CD14-positive monocyte (primary cell): ENCODE measurements at regions not wholly inside any gene's neighbourhood (a gene's known extent, or its start where the extent isn't known, plus 50 kb on each side); places are given as distances from the start of the nearest gene placed in this dataset.

ENCODE experiments used
- DNase-seq, 3 donors: peaks; one replicate each; pipeline ENCODE4 v3.0.0-alpha.2; 2011 to 2022
- H2AFZ ChIP-seq: 2 replicates; pipeline ENCODE4 v1.6.0; 2012; ENCODE audit warnings: mild to moderate bottlenecking, low read depth, low read length, inconsistent platforms; ENCODE audit not compliant: insufficient read depth, poor library complexity, severe bottlenecking
- H3K27ac ChIP-seq, 2 donors: 1 replicate in 1 of 2; 2 replicates in 1 of 2; pipeline ENCODE4 v1.5.1; 2012 to 2013; ENCODE audit warnings: low read length in 2 of 2, control low read depth in 1 of 2, inconsistent platforms in 1 of 2, low read depth in 1 of 2, mild to moderate bottlenecking in 1 of 2
- H3K27me3 ChIP-seq, 2 donors: one replicate each; pipeline versions ENCODE4 v1.6.0 to v1.6.1; 2011 to 2013; ENCODE audit warnings: low read length in 2 of 2; ENCODE audit not compliant: control insufficient read depth in 2 of 2, insufficient read depth in 2 of 2
- H3K36me3 ChIP-seq, 2 donors: replicated peaks in 1 of 2; 1 replicate in 1 of 2; 2 replicates in 1 of 2; pipeline versions ENCODE4 v1.5.1 to v1.6.1; 2012 to 2013; ENCODE audit warnings: low read length in 2 of 2, control low read depth in 1 of 2, inconsistent platforms in 1 of 2, mild to moderate bottlenecking in 1 of 2; ENCODE audit not compliant: insufficient read depth in 2 of 2, control insufficient read depth in 1 of 2
- H3K4me1 ChIP-seq, 2 donors: 1 replicate in 1 of 2; 2 replicates in 1 of 2; pipeline versions ENCODE4 v1.5.1 to v1.6.1; 2012 to 2013; ENCODE audit warnings: low read length in 2 of 2, control low read depth in 1 of 2, inconsistent platforms in 1 of 2, mild to moderate bottlenecking in 1 of 2, moderate library complexity in 1 of 2; ENCODE audit not compliant: insufficient read depth in 2 of 2, control insufficient read depth in 1 of 2
- H3K4me2 ChIP-seq: replicated peaks from 2 replicates; pipeline ENCODE3; 2012; ENCODE audit warnings: low read length, moderate library complexity, mild to moderate bottlenecking; ENCODE audit not compliant: poor library complexity, severe bottlenecking; ENCODE audit errors: extremely low read depth
- H3K4me3 ChIP-seq, 3 experiments: fragments of 200-600 bp in 1 of 3; sonication (generic) in 1 of 3; replicated peaks in 1 of 3; 1 replicate in 2 of 3; 2 replicates in 1 of 3; pipeline ENCODE4 v1.5.1; 2011 to 2013; ENCODE audit warnings: low read length in 3 of 3, mild to moderate bottlenecking in 3 of 3, control low read depth in 2 of 3, low read depth in 2 of 3, inconsistent platforms in 1 of 3, moderate library complexity in 1 of 3
- H3K79me2 ChIP-seq: 2 replicates; pipeline ENCODE4 v1.6.0; 2012; ENCODE audit warnings: mild to moderate bottlenecking, control low read depth, inconsistent platforms, low read length, moderate library complexity; ENCODE audit not compliant: insufficient read depth
- H3K9ac ChIP-seq: 2 replicates; pipeline ENCODE4 v1.6.0; 2017; ENCODE audit warnings: low read length, mild to moderate bottlenecking; ENCODE audit not compliant: insufficient read depth, poor library complexity, severe bottlenecking
- H3K9me3 ChIP-seq, 2 donors: replicated peaks in 1 of 2; 1 replicate in 1 of 2; 2 replicates in 1 of 2; pipeline versions ENCODE4 v1.5.1 to v1.6.1; 2012 to 2013; ENCODE audit warnings: low read length in 2 of 2, control low read depth in 1 of 2; ENCODE audit not compliant: control insufficient read depth in 1 of 2, insufficient read depth in 1 of 2
- H4K20me1 ChIP-seq: 2 replicates; pipeline ENCODE4 v1.6.0; 2012; ENCODE audit warnings: mild to moderate bottlenecking, low read length, control low read depth, moderate library complexity; ENCODE audit not compliant: insufficient read depth
- H3K27ac Mint-ChIP-seq, 7 donors: one replicate each; pipeline ENCODE4 v1.8.0; 2020; ENCODE audit warnings: mild to moderate bottlenecking in 7 of 7, mixed read lengths in 7 of 7, moderate library complexity in 6 of 7, inconsistent platforms in 2 of 7
- H3K27me3 Mint-ChIP-seq, 3 donors: one replicate each; pipeline ENCODE4 v1.8.0; 2021 to 2022; ENCODE audit warnings: low read depth in 3 of 3, mild to moderate bottlenecking in 3 of 3, mixed read lengths in 3 of 3, moderate library complexity in 3 of 3, inconsistent platforms in 1 of 3
- H3K36me3 Mint-ChIP-seq, 2 donors: one replicate each; pipeline ENCODE4 v1.8.0; 2020; ENCODE audit warnings: mixed read lengths in 2 of 2, inconsistent platforms in 1 of 2, mild to moderate bottlenecking in 1 of 2
- H3K4me1 Mint-ChIP-seq: one replicate; pipeline ENCODE4 v1.8.0; 2020; ENCODE audit warnings: mild to moderate bottlenecking, mixed read lengths
- H3K4me3 Mint-ChIP-seq, 2 donors: one replicate each; pipeline ENCODE4 v1.8.0; 2020; ENCODE audit warnings: mild to moderate bottlenecking in 2 of 2, mixed read lengths in 2 of 2, moderate library complexity in 1 of 2
- H3K9me3 Mint-ChIP-seq, 7 donors: one replicate each; pipeline ENCODE4 v1.8.0; 2020 to 2022; ENCODE audit warnings: mixed read lengths in 7 of 7, mild to moderate bottlenecking in 6 of 7, moderate library complexity in 6 of 7, inconsistent platforms in 2 of 7
- CTCF ChIP-seq: fragments of 200-600 bp; IDR thresholded peaks from one replicate; pipeline ENCODE4 v1.8.0; 2022; ENCODE audit warnings: antibody characterized with exemption, mild to moderate bottlenecking
- WGBS: methylation state at CpG from one replicate; pipeline ENCODE4 v1.1.5; 2013; ENCODE audit warnings: missing lambda C conversion rate; ENCODE audit not compliant: insufficient coverage; 5-methylcytosine and 5-hydroxymethylcytosine counted together
- intact Hi-C, 2 donors: fragments of 100-400 bp; cut with micrococcal nuclease; formaldehyde crosslinking; loops; one replicate each; pipeline versions ENCODE4 v1.15.0 to v1.15.1; 2023

- Mint-ChIP-seq H3K36me3 (no peaks in the 10 kb centered on the region), H3K27ac (no peak overlapping the region), H3K4me3 (no peak overlapping the region), H3K4me1 (no peaks in the 10 kb centered on the region), H3K27me3 (peaks cover 0 to 3% (median 2%) of the 10 kb centered on the region in 3 donors), H3K9me3 (peaks cover 0 to 11% (median 5%) of the 10 kb centered on the region in 7 donors)
- H4K20me1 ChIP-seq = no peaks in the 10 kb centered on the region
- no peak overlapping the region for H3K27ac ChIP-seq
- no peak overlapping the region for H3K4me2 ChIP-seq
- no peak overlapping the region for H3K9ac ChIP-seq
- H3K9me3 ChIP-seq = no peaks in the 10 kb centered on the region
- no peak for DNase-seq
- no peak for TF ChIP-seq CTCF
- no peak overlapping the region for H2AFZ ChIP-seq
- no peaks in the 10 kb centered on the region for H3K36me3 ChIP-seq
- H3K4me1 ChIP-seq = no peaks in the 10 kb centered on the region
- H3K79me2 ChIP-seq = no peaks in the 10 kb centered on the region
- intact Hi-C loops = no loop called here
- no peaks in the 10 kb centered on the region for H3K27me3 ChIP-seq
- WGBS = no CpG with 5 or more reads among the region's 1 CpG
- H3K4me3 ChIP-seq = no peak overlapping the region
Measured at GRCh38 chr16:77068402-77068801, 122.6 kb upstream of the MON1B start.

- Mint-ChIP-seq H3K36me3 (no peaks in the 10 kb centered on the region), H3K27me3 (peaks cover 0 to 3% (median 2%) of the 10 kb centered on the region in 3 donors), H3K4me3 (no peak overlapping the region), H3K27ac (no peak overlapping the region), H3K4me1 (no peaks in the 10 kb centered on the region), H3K9me3 (peaks cover 0 to 11% (median 5%) of the 10 kb centered on the region in 7 donors)
- TF ChIP-seq CTCF = no peak
- Histone ChIP-seq H4K20me1 (no peaks in the 10 kb centered on the region), H3K4me2 (no peak overlapping the region), H3K27me3 (no peaks in the 10 kb centered on the region), H3K79me2 (no peaks in the 10 kb centered on the region), H3K4me3 (no peak overlapping the region), H3K27ac (no peak overlapping the region), H3K4me1 (no peaks in the 10 kb centered on the region), H3K9ac (no peak overlapping the region), H3K36me3 (no peaks in the 10 kb centered on the region), H3K9me3 (no peaks in the 10 kb centered on the region), H2AFZ (no peak overlapping the region)
- intact Hi-C loops = no loop called here
- no peak for DNase-seq
- WGBS = no CpG with 5 or more reads among the region's 2 CpGs
Measured at GRCh38 chr16:77069929-77070328, 121.1 kb upstream of the MON1B start.
